H9 (cell line): ENCODE measurements at regions not wholly inside any gene's neighbourhood (a gene's known extent, or its start where the extent isn't known, plus 50 kb on each side); places are given as distances from the start of the nearest gene placed in this dataset.
A peak's percentile ranks its signal among the peaks of the same experiment; 100 is the strongest.

Source experiments
- DNase-seq: peaks from one replicate; pipeline ENCODE4 v3.0.0-alpha.2; 2017
- H2AFZ ChIP-seq: one replicate; pipeline ENCODE4 v1.6.1; 2013; ENCODE audit warnings: mild to moderate bottlenecking, low read length, control low read depth, moderate library complexity
- H2AK5ac ChIP-seq: 2 replicates; pipeline ENCODE4 v1.6.1; 2013; ENCODE audit warnings: low read length, control low read depth, mixed read lengths; ENCODE audit not compliant: insufficient read length
- H2BK120ac ChIP-seq: one replicate; pipeline ENCODE4 v1.6.1; 2013; ENCODE audit warnings: low read depth, mild to moderate bottlenecking, low read length, control low read depth, inconsistent platforms; ENCODE audit not compliant: poor library complexity, severe bottlenecking
- H2BK12ac ChIP-seq: 2 replicates; pipeline ENCODE4 v1.6.1; 2013; ENCODE audit warnings: low read length, control low read depth, mixed read lengths, low read depth; ENCODE audit not compliant: insufficient read length
- H2BK15ac ChIP-seq: 2 replicates; pipeline ENCODE4 v1.6.1; 2013; ENCODE audit warnings: low read depth, low read length, control low read depth
- H2BK20ac ChIP-seq: one replicate; pipeline ENCODE4 v1.6.1; 2013; ENCODE audit warnings: low read depth, mild to moderate bottlenecking, low read length, control low read depth, inconsistent platforms; ENCODE audit not compliant: poor library complexity, severe bottlenecking
- H2BK5ac ChIP-seq: 2 replicates; pipeline ENCODE4 v1.6.1; 2013; ENCODE audit warnings: low read length, control low read depth, mixed read lengths; ENCODE audit not compliant: insufficient read length
- H3K14ac ChIP-seq: 2 replicates; pipeline ENCODE4 v1.6.1; 2013; ENCODE audit warnings: low read length, control low read depth; ENCODE audit not compliant: insufficient read depth
- H3K18ac ChIP-seq: 2 replicates; pipeline ENCODE4 v1.6.1; 2013; ENCODE audit warnings: low read depth, mild to moderate bottlenecking, mixed read lengths, low read length, control low read depth; ENCODE audit not compliant: insufficient read length
- H3K23ac ChIP-seq: 2 replicates; pipeline ENCODE4 v1.6.1; 2013; ENCODE audit warnings: low read length, control low read depth, mixed read lengths, low read depth; ENCODE audit not compliant: insufficient read length
- H3K23me2 ChIP-seq: 2 replicates; pipeline ENCODE4 v1.6.1; 2013; ENCODE audit warnings: low read depth, mild to moderate bottlenecking, mixed read lengths, low read length, control low read depth; ENCODE audit not compliant: insufficient read length, poor library complexity, severe bottlenecking
- H3K27ac ChIP-seq: 2 replicates; pipeline ENCODE4 v1.5.1; 2013; ENCODE audit warnings: low read length, control low read depth, mixed read lengths, low read depth; ENCODE audit not compliant: insufficient read length
- H3K27me3 ChIP-seq: 2 replicates; pipeline ENCODE4 v1.6.1; 2013; ENCODE audit warnings: low read length, control low read depth, inconsistent platforms; ENCODE audit not compliant: insufficient read depth
- H3K4ac ChIP-seq: 2 replicates; pipeline ENCODE4 v1.6.1; 2013; ENCODE audit warnings: low read depth, mild to moderate bottlenecking, control low read depth, inconsistent platforms, low read length, moderate library complexity
- H3K4me1 ChIP-seq: 2 replicates; pipeline ENCODE4 v1.6.1; 2013; ENCODE audit warnings: low read length, control low read depth, inconsistent platforms; ENCODE audit not compliant: insufficient read depth
- H3K4me2 ChIP-seq: 2 replicates; pipeline ENCODE4 v1.6.1; 2013; ENCODE audit warnings: low read length, control low read depth, mixed read lengths; ENCODE audit not compliant: insufficient read length, insufficient read depth
- H3K56ac ChIP-seq: 2 replicates; pipeline ENCODE4 v1.6.1; 2013; ENCODE audit warnings: low read depth, mild to moderate bottlenecking, mixed read lengths, low read length, control low read depth; ENCODE audit not compliant: insufficient read length
- H3K79me1 ChIP-seq: 2 replicates; pipeline ENCODE4 v1.6.1; 2013; ENCODE audit warnings: low read depth, mild to moderate bottlenecking, moderate library complexity, low read length, control low read depth, inconsistent platforms; ENCODE audit not compliant: insufficient read depth, poor library complexity, severe bottlenecking
- H3K79me2 ChIP-seq: 2 replicates; pipeline ENCODE4 v1.6.1; 2013; ENCODE audit warnings: low read length, control low read depth, inconsistent platforms; ENCODE audit not compliant: insufficient read depth
- H3K9ac ChIP-seq: 2 replicates; pipeline ENCODE4 v1.6.1; 2013; ENCODE audit warnings: low read length, control low read depth, mixed read lengths; ENCODE audit not compliant: insufficient read length; ENCODE audit errors: extremely low read depth
- H3K9me3 ChIP-seq: one replicate; pipeline ENCODE4 v1.6.1; 2013; ENCODE audit warnings: low read depth, low read length, inconsistent platforms; ENCODE audit not compliant: control insufficient read depth
- H3T11ph ChIP-seq: one replicate; pipeline ENCODE4 v1.6.1; 2013; ENCODE audit warnings: mild to moderate bottlenecking, low read length, control low read depth, inconsistent platforms
- H4K20me1 ChIP-seq: one replicate; pipeline ENCODE4 v1.6.1; 2013; ENCODE audit not compliant: control insufficient read depth, insufficient read length, insufficient read depth
- H4K5ac ChIP-seq: 2 replicates; pipeline ENCODE4 v1.6.1; 2013; ENCODE audit warnings: low read depth, mild to moderate bottlenecking, mixed read lengths, low read length, control low read depth; ENCODE audit not compliant: insufficient read length
- H4K8ac ChIP-seq: replicated peaks from 2 replicates; pipeline ENCODE4 v1.6.1; 2013; ENCODE audit warnings: low read length, control low read depth, mixed read lengths, low read depth; ENCODE audit not compliant: insufficient read length
- H4K91ac ChIP-seq: 2 replicates; pipeline ENCODE4 v1.6.1; 2013; ENCODE audit warnings: low read depth, mild to moderate bottlenecking, moderate library complexity, mixed read lengths, low read length, control low read depth; ENCODE audit not compliant: insufficient read length
- H3K27ac Mint-ChIP-seq, 3 experiments: 2 replicates in 2 of 3; 3 replicates in 1 of 3; pipeline ENCODE4 v1.8.0; 2020 to 2021; ENCODE audit warnings: mixed read lengths in 3 of 3, mild to moderate bottlenecking in 1 of 3, moderate library complexity in 1 of 3
- H3K27me3 Mint-ChIP-seq: 2 replicates; pipeline ENCODE4 v1.8.0; 2021; ENCODE audit warnings: low read depth, mild to moderate bottlenecking, moderate library complexity, mixed read lengths
- H3K36me3 Mint-ChIP-seq, 3 experiments: 2 replicates in 2 of 3; 3 replicates in 1 of 3; pipeline ENCODE4 v1.8.0; 2020 to 2021; ENCODE audit warnings: low read depth in 3 of 3, mixed read lengths in 3 of 3; ENCODE audit not compliant: insufficient read depth in 1 of 3
- H3K4me1 Mint-ChIP-seq, 2 experiments: 2 replicates each; pipeline ENCODE4 v1.8.0; 2020; ENCODE audit warnings: mixed read lengths in 2 of 2
- H3K4me3 Mint-ChIP-seq, 2 experiments: 2 replicates in 1 of 2; 3 replicates in 1 of 2; pipeline ENCODE4 v1.8.0; 2020 to 2021; ENCODE audit warnings: mild to moderate bottlenecking in 2 of 2, mixed read lengths in 2 of 2, moderate library complexity in 1 of 2
- H3K9me3 Mint-ChIP-seq, 2 experiments: 2 replicates in 1 of 2; 3 replicates in 1 of 2; pipeline ENCODE4 v1.8.0; 2020; ENCODE audit warnings: mild to moderate bottlenecking in 2 of 2, mixed read lengths in 2 of 2, moderate library complexity in 1 of 2
- WGBS: extraction: QIAGEN DNeasy Blood & Tissue Kit; methylation state at CpG from one replicate; pipeline ENCODE4 v1.1.7; 2013; ENCODE audit warnings: missing lambda C conversion rate, low lambda C conversion rate, mixed read lengths; ENCODE audit not compliant: insufficient read length; ENCODE audit errors: extremely low coverage; 5-methylcytosine and 5-hydroxymethylcytosine counted together
- TF ChIP-seq, protein P1 (sequence below): fragments of 200-600 bp; sonication (generic); conservative IDR thresholded peaks from 3 replicates; pipeline ENCODE4 v1.8.0; 2021; ENCODE audit warnings: antibody characterized with exemption, mild to moderate bottlenecking

DNA sequence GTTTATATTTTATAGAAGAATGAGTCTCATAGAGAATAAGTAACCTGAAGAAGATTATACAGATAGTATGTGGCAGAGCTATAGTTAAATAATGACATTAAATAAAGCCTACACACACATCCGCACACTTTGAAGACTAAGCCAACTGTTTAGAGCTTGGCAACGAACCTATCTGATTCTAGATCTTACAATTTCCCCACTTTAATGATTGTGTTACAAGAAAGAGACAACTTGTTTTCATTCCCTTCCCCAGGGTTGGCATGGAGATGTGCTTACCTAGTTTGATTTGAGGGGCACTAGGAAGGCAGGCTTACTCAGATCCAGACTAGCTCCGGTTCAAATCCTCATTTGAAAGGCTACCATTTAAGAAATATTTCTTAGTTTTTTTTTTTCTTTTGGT lies 61.9 kb upstream of the CBLB start:
- Histone ChIP-seq H3K4ac (no peak overlapping the region), H3K23ac (no peak overlapping the region), H2BK120ac (no peak overlapping the region), H3K56ac (no peak overlapping the region), H4K20me1 (no peaks in the 10 kb centered on the region), H4K8ac (no peak overlapping the region), H2BK15ac (no peak overlapping the region; the same call in 1 of the 2 replicates), H2AFZ (no peak overlapping the region), H2BK20ac (no peak overlapping the region), H3K9ac (no peak overlapping the region), H3K4me1 (peaks cover 3% of the 10 kb centered on the region; the same call in 1 of the 2 replicates), H2BK5ac (no peak overlapping the region), H2AK5ac (no peak overlapping the region), H3K4me2 (no peak overlapping the region), H3K79me2 (no peaks in the 10 kb centered on the region), H3K27ac (no peak overlapping the region), H4K5ac (no peak overlapping the region), H3K23me2 (no peaks in the 10 kb centered on the region), H3K18ac (no peak overlapping the region), H3K14ac (no peak overlapping the region), H3K27me3 (no peaks in the 10 kb centered on the region), H3K79me1 (no peaks in the 10 kb centered on the region), H3T11ph (no peak overlapping the region), H3K9me3 (no peaks in the 10 kb centered on the region), H4K91ac (no peak overlapping the region), H2BK12ac (no peak overlapping the region)
- TF ChIP-seq, protein P1, sequence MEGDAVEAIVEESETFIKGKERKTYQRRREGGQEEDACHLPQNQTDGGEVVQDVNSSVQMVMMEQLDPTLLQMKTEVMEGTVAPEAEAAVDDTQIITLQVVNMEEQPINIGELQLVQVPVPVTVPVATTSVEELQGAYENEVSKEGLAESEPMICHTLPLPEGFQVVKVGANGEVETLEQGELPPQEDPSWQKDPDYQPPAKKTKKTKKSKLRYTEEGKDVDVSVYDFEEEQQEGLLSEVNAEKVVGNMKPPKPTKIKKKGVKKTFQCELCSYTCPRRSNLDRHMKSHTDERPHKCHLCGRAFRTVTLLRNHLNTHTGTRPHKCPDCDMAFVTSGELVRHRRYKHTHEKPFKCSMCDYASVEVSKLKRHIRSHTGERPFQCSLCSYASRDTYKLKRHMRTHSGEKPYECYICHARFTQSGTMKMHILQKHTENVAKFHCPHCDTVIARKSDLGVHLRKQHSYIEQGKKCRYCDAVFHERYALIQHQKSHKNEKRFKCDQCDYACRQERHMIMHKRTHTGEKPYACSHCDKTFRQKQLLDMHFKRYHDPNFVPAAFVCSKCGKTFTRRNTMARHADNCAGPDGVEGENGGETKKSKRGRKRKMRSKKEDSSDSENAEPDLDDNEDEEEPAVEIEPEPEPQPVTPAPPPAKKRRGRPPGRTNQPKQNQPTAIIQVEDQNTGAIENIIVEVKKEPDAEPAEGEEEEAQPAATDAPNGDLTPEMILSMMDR, result no peak
- Mint-ChIP-seq H3K9me3 (no peaks in the 10 kb centered on the region), H3K27me3 (no peaks in the 10 kb centered on the region), H3K27ac (peak overlapping the region in 1 of 3 experiments; percentile 74; a peak in 1 of 7 replicates), H3K4me3 (no peak overlapping the region), H3K4me1 (peaks cover 21% of the 10 kb centered on the region in 2 experiments), H3K36me3 (no peaks in the 10 kb centered on the region)
- WGBS, result no CpG with 5 or more reads among the region's 3 CpGs
- DNase-seq, result no peak
